HG03135 (cell line): ENCODE measurements at regions not wholly inside any gene's neighbourhood (a gene's known extent, or its start where the extent isn't known, plus 50 kb on each side); places are given as distances from the start of the nearest gene placed in this dataset.

Experiments used
- ATAC-seq: cut with Tn5 transposase; IDR thresholded peaks from one replicate; pipeline ENCODE4 v1.9.1; 2021; ENCODE audit warnings: mild to moderate bottlenecking, moderate library complexity; ENCODE audit not compliant: unreplicated experiment

GRCh38 chr14:101473795-101474562 is 87.3 kb upstream of the DIO3 start:
- ATAC-seq: no peak

GRCh38 chr14:101474563-101475455 is 86.5 kb upstream of the DIO3 start:
- ATAC-seq: no peak

GRCh38 chr14:101475456-101476257 is 85.6 kb upstream of the DIO3 start:
- no peak for ATAC-seq

- ATAC-seq: no peak
Measured at GRCh38 chr14:101476258-101476915, 84.9 kb upstream of the DIO3 start.

- ATAC-seq: no peak
Measured at GRCh38 chr14:101476916-101477553, 84.3 kb upstream of the DIO3 start.

GRCh38 chr14:101477648-101478047 is 83.6 kb upstream of the DIO3 start:
- no peak for ATAC-seq

- no peak for ATAC-seq
Measured at GRCh38 chr14:101478096-101478495, 83.2 kb upstream of the DIO3 start.

GRCh38 chr14:101478796-101479410 is 82.4 kb upstream of the DIO3 start:
- ATAC-seq: no peak

- ATAC-seq: no peak
Measured at GRCh38 chr14:101480022-101480746, 81.1 kb upstream of the DIO3 start.

- ATAC-seq: no peak
Measured at GRCh38 chr14:101480747-101481530, 80.4 kb upstream of the DIO3 start.

GRCh38 chr14:101481557-101481956 is 79.7 kb upstream of the DIO3 start:
- ATAC-seq: no peak

GRCh38 chr14:101482066-101482465 is 79.2 kb upstream of the DIO3 start:
- ATAC-seq: no peak

GRCh38 chr14:101483829-101484228 is 77.5 kb upstream of the DIO3 start:
- ATAC-seq: no peak

GRCh38 chr14:101489092-101489760 is 72.1 kb upstream of the DIO3 start:
- no peak for ATAC-seq

- ATAC-seq: no peak
Measured at GRCh38 chr14:101490771-101491170, 70.5 kb upstream of the DIO3 start.

GRCh38 chr14:101491841-101492240 is 69.5 kb upstream of the DIO3 start:
- no peak for ATAC-seq

GRCh38 chr14:101492716-101493115 is 68.6 kb upstream of the DIO3 start:
- ATAC-seq: no peak

GRCh38 chr14:101494826-101495225 is 66.5 kb upstream of the DIO3 start:
- no peak for ATAC-seq
